Spinal cord (tissue), 9 donors: ENCODE measurements at regions not wholly inside any gene's neighbourhood (a gene's known extent, or its start where the extent isn't known, plus 50 kb on each side); places are given as distances from the start of the nearest gene placed in this dataset.
A peak's percentile ranks its signal among the peaks of the same experiment; 100 is the strongest.

ENCODE experiments used
- DNase-seq, 6 donors: peaks; one replicate each; pipeline versions ENCODE4 v3.0.0 to v3.0.0-alpha.2; 2013 to 2015; ENCODE audit warnings: low spot score in 6 of 6, low read depth in 4 of 6
- H3K27ac ChIP-seq: one replicate; pipeline ENCODE4 v1.5.1; 2013; ENCODE audit warnings: low read depth, low read length, control low read depth
- H3K27me3 ChIP-seq: one replicate; pipeline ENCODE4 v1.6.1; 2013; ENCODE audit warnings: low read length; ENCODE audit not compliant: control insufficient read depth, insufficient read depth
- H3K36me3 ChIP-seq: one replicate; pipeline ENCODE4 v1.6.1; 2013; ENCODE audit warnings: low read length; ENCODE audit not compliant: control insufficient read depth, insufficient read depth
- H3K4me1 ChIP-seq: one replicate; pipeline ENCODE4 v1.6.1; 2013; ENCODE audit warnings: low read length; ENCODE audit not compliant: control insufficient read depth, insufficient read depth
- H3K4me3 ChIP-seq: one replicate; pipeline ENCODE4 v1.5.1; 2013; ENCODE audit warnings: low read depth, low read length, control low read depth
- H3K9me3 ChIP-seq: one replicate; pipeline ENCODE4 v1.6.1; 2013; ENCODE audit warnings: low read length; ENCODE audit not compliant: control insufficient read depth, insufficient read depth
- WGBS: methylation state at CpG from one replicate; pipeline ENCODE4 v1.1.5; 2013; ENCODE audit warnings: missing lambda C conversion rate; ENCODE audit not compliant: insufficient coverage; 5-methylcytosine and 5-hydroxymethylcytosine counted together
- donor health status: healthy.

DNA sequence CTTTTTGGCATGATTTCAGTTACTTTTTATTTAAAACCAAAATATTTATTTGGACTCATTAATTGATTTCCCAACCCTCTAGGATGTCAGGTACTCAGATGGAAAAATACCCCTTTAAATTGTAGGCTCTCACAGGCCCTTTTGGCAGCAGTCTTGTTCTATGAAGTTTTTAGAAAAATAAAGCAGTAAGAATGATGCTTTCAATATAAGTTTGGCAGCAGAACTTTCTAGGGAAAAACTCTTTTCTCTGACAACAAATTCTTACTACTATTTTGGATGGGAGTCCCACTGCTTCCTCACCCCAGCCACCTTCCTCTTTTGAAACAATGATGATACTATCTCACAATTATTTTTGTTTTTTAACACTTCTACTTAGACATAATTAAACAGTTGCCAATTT is 581.6 kb upstream of the SGCG start:
- H3K4me3 ChIP-seq: no peak overlapping the region
- H3K27me3 ChIP-seq: no peaks in the 10 kb centered on the region
- H3K27ac ChIP-seq: no peak overlapping the region
- H3K36me3 ChIP-seq: no peaks in the 10 kb centered on the region
- DNase-seq: peak in 1 of 6 donors; percentile 2
- no peaks in the 10 kb centered on the region for H3K4me1 ChIP-seq
- no peaks in the 10 kb centered on the region for H3K9me3 ChIP-seq

DNA sequence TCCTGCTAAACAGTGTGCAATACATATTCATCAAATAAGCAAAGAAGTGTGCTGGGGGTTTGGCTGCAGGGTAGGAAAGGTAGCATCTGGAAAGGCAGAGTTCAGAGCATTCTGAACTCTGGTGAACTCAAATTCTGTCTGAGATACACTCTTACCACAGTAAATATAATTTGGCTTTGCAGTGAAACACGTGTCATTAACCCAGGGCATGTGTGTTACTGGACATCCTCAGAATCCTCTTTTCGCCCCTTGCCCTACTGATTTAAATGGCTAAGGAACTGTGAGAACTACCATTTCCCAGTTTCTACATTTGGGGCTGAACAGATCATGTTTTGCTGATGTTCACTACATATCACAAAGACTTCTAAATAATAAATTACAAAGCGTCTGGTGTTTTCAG is 562.8 kb upstream of the SGCG start:
- peaks cover under 1% of the 10 kb centered on the region for H3K9me3 ChIP-seq
- DNase-seq: no peak
- H3K4me3 ChIP-seq: no peak overlapping the region
- H3K4me1 ChIP-seq: no peaks in the 10 kb centered on the region
- no peaks in the 10 kb centered on the region for H3K27me3 ChIP-seq
- H3K36me3 ChIP-seq: no peaks in the 10 kb centered on the region
- no CpG with 5 or more reads among the region's 3 CpGs for WGBS
- no peak overlapping the region for H3K27ac ChIP-seq

DNA sequence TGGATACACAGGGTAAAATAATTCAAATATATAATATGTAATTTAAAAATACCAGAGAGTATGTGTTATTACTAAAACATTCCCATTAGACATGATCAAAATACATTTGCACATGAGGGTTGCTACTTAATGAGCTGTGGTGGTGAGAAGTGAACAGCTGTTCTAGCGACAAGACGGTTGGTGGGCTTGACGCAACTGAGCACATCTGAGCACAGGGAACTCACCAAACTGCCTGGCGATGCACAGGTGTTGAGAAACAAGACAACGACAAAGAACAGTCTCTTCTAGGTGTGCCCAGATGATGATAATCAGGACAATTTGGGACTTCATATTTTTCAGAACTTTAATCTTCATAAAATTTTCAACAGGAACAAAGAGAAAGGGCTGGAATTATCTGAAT is 555.1 kb upstream of the SGCG start:
- Histone ChIP-seq H3K4me3 (no peak overlapping the region), H3K4me1 (no peaks in the 10 kb centered on the region), H3K9me3 (peaks cover 4% of the 10 kb centered on the region), H3K27ac (no peak overlapping the region), H3K36me3 (no peaks in the 10 kb centered on the region), H3K27me3 (no peaks in the 10 kb centered on the region)
- DNase-seq: no peak
- 95% methylated on average over 3 of the region's 5 CpGs for WGBS

DNA sequence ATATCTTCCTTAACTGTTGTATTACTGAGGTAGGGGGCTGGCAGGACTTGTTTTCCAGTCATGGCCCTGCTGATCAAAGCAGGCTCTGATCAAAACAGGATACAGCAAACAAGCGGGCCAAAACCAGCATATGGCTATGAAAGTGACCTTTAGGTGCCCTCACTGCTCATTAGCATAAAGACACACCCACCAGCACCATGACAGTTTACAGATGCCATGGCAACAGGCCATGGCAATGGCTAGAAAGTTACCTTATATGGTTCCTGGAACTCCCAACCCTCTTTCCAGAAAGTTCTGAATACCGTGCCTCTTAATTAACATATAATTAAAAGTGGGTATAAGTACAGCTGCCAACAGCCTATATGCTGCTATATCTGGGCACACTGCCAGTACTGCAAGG is 551.4 kb upstream of the SGCG start:
- no peaks in the 10 kb centered on the region for H3K27me3 ChIP-seq
- no peaks in the 10 kb centered on the region for H3K36me3 ChIP-seq
- H3K4me1 ChIP-seq: no peaks in the 10 kb centered on the region
- WGBS: no CpG with 5 or more reads among the region's 2 CpGs
- H3K27ac ChIP-seq: no peak overlapping the region
- no peak overlapping the region for H3K4me3 ChIP-seq
- no peak for DNase-seq
- no peaks in the 10 kb centered on the region for H3K9me3 ChIP-seq

DNA sequence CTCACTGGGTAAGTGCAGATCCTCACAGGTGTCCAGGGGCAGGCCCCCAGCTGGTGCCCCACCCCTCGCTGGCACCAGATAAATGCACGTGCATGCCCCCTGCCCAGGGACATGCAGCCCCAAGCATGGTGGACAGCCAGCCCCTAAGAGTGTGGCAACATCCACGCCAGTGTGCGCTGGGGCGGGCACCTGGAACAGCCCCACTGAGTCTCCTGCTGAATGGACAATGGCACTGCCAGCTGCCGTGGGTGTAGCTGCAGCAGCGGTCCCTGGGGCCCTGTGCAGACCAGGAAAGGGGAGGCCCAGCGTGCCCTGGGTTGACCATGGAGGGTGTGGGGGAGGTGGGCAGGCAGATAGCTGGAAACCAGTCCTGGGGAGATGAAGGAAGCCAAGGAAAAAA is 538.7 kb upstream of the SGCG start:
- Histone ChIP-seq H3K27me3 (no peaks in the 10 kb centered on the region), H3K36me3 (no peaks in the 10 kb centered on the region), H3K4me3 (no peak overlapping the region), H3K27ac (no peak overlapping the region), H3K4me1 (no peaks in the 10 kb centered on the region), H3K9me3 (no peaks in the 10 kb centered on the region)
- 97% methylated on average over 8 of the region's 8 CpGs for WGBS
- no peak for DNase-seq

DNA sequence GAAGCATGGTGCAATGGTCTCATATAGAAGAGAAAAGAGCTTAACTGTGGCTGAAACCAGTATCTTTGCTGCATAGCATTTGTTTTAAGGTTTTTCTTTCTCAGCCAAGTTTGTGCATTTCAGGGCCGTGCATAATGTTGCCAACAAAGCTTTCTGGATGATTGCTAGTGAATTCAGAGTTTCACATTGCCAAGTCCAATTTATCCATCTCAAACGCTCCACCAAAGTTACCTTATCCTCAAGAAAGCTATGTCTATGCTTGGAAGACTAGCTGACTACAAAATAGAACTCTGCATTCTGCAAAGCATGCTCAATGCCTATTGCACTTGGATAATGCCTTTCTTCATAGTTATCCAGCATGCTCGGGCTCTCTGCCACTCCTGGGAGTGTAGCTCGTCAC is 535.8 kb upstream of the SGCG start:
- Histone ChIP-seq H3K27me3 (no peaks in the 10 kb centered on the region), H3K27ac (no peak overlapping the region), H3K36me3 (no peaks in the 10 kb centered on the region), H3K9me3 (no peaks in the 10 kb centered on the region), H3K4me3 (no peak overlapping the region), H3K4me1 (no peaks in the 10 kb centered on the region)
- peak in 3 of 6 donors; percentile 5 to 77 (median 21) for DNase-seq
- 23% methylated on average over 4 of the region's 4 CpGs for WGBS

DNA sequence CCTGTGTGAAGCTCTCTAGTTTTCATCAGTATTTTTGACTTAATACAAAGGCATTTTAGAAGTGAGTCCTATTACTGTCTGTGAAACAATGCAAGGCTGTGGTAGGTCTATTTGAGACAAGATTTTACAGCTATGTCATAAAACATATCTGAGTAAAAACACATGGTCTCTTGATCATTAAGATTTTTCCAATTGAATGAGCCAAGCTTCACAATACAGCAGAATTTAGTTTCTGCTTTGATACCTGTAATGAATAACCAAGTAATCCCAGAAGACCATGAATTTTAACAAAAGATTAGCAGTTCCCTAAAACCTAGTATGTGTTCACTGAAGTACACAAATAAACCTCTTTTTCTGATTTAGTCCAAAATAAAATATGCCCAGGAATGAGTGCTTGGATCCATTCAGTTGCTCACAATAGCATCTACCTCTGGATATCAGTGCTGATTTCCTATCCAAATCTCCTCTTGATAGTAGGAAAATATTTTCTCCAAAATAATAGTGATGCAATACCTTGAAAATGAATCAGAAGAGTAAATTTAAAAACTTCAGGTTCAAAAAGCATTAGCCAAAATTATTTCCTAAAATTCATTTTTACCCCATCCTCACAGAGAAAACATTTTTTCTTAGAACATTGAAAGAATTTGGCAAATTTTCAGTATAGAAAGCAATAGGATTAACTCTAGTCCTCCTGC is 533.5 kb upstream of the SGCG start:
- Histone ChIP-seq H3K27ac (no peak overlapping the region), H3K27me3 (no peaks in the 10 kb centered on the region), H3K4me1 (no peaks in the 10 kb centered on the region), H3K4me3 (no peak overlapping the region), H3K9me3 (no peaks in the 10 kb centered on the region), H3K36me3 (no peaks in the 10 kb centered on the region)
- DNase-seq: no peak

DNA sequence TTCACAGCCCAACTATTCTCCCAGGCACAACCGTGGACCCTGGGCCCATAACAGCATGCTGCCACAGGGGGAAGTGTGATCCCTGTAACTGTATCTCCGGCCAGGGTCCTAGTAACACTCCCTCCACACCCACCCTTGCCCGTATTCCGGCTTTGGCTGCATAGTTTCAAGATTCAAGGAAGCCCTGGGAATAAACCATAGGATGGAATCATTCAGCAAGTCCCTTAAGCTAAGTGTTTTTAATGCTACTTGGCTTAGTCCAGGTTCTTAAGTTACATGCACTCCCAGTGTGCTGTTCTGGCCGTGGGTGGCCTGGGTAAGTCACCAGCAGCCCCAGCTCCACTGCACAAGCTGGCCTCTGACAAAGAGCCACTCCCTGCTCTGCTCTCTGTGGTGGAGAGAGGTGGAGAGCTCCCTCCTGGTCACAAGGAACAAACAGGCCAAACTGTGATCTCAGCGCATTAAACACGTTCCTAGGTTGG is 532.4 kb upstream of the SGCG start:
- no peak overlapping the region for H3K27ac ChIP-seq
- peak in 1 of 6 donors; percentile 7 for DNase-seq
- WGBS: 50% methylated on average over 6 of the region's 7 CpGs

DNA sequence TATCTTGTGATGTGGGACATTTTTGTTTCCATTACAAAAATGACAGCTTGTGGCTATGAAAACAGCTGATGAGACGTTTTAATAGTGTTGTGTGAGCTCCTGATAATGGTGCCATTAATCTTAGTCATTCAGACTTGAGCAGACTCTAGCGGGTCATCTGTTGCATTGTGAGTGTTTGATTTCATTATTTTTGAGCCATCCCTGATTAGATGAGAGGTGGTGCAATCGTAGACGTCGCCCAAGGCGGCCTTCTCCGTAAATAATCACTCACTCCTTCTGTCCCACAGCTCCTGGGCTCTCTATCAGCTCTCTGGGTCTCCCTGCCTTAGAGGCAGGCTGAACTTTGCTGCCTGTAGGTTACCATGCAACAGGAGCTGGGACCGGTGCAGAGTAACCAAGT is 528.0 kb upstream of the SGCG start:
- Histone ChIP-seq H3K36me3 (no peaks in the 10 kb centered on the region), H3K27ac (no peak overlapping the region), H3K4me1 (no peaks in the 10 kb centered on the region), H3K4me3 (no peak overlapping the region), H3K27me3 (no peaks in the 10 kb centered on the region), H3K9me3 (no peaks in the 10 kb centered on the region)
- 31% methylated on average over 2 of the region's 8 CpGs for WGBS
- peak in 1 of 6 donors; percentile 50 for DNase-seq

More for the DNA sequence above, 532.4 kb upstream of the SGCG start:
- no peaks in the 10 kb centered on the region for H3K27me3 ChIP-seq
- H3K36me3 ChIP-seq: no peaks in the 10 kb centered on the region
- H3K4me3 ChIP-seq: no peak overlapping the region
- H3K9me3 ChIP-seq: no peaks in the 10 kb centered on the region
- no peaks in the 10 kb centered on the region for H3K4me1 ChIP-seq

DNA sequence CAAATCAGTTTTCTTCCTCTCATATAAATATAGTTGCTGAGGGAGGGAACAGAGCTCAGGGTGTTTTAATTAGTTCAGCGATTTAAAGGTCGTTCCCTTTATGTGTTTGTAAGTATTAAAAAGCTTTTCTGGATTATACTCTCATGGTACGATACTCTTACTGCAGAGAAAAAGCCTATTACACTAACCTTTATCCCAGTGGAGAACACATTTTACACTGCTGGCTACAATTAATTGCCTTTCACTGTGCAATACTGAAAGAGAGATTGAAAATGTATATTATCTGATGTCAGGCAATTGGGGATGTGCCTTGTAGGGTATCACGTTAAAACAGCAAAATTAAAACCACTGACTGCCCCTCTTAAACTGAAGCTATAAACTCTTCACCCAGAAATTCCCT is 526.9 kb upstream of the SGCG start:
- Histone ChIP-seq H3K9me3 (no peaks in the 10 kb centered on the region), H3K36me3 (no peaks in the 10 kb centered on the region), H3K27me3 (no peaks in the 10 kb centered on the region), H3K27ac (no peak overlapping the region), H3K4me1 (no peaks in the 10 kb centered on the region), H3K4me3 (no peak overlapping the region)
- DNase-seq: peak in 2 of 6 donors; percentile 7 to 88
- no CpG with 5 or more reads among the region's 4 CpGs for WGBS
